22Rv1 (cell line): ENCODE measurements at regions not wholly inside any gene's neighbourhood (a gene's known extent, or its start where the extent isn't known, plus 50 kb on each side); places are given as distances from the start of the nearest gene placed in this dataset.
A peak's percentile ranks its signal among the peaks of the same experiment; 100 is the strongest.

Source experiments
- H3K27ac ChIP-seq: fragments of 450-650 bp; 2 replicates; pipeline ENCODE4 v1.5.1; 2017
- CTCF ChIP-seq: fragments of 450-650 bp; IDR thresholded peaks from 2 replicates; pipeline ENCODE4 v1.5.1; 2017; ENCODE audit warnings: mild to moderate bottlenecking
- ZFX ChIP-seq: fragments of 450-650 bp; IDR thresholded peaks from 2 replicates; pipeline ENCODE4 v1.6.1; 2017; ENCODE audit warnings: antibody characterized with exemption, borderline replicate concordance

GRCh38 chr1:59066236-59066635 is 230.7 kb upstream of the FGGY start:
- TF ChIP-seq CTCF = no peak
- no peak for TF ChIP-seq ZFX
- H3K27ac ChIP-seq = no peak overlapping the region

GRCh38 chr1:59070610-59071009 is 226.3 kb upstream of the FGGY start:
- peak overlapping the region; percentile 86 for H3K27ac ChIP-seq
- no peak for TF ChIP-seq CTCF
- no peak for TF ChIP-seq ZFX

GRCh38 chr1:59071289-59071688 is 225.6 kb upstream of the FGGY start:
- peak overlapping the region; percentile 86 for H3K27ac ChIP-seq
- TF ChIP-seq CTCF = no peak
- TF ChIP-seq ZFX = no peak

GRCh38 chr1:59071876-59072582 is 224.9 kb upstream of the FGGY start:
- TF ChIP-seq CTCF (no peak), ZFX (no peak)
- peak overlapping the region; percentile 86 for H3K27ac ChIP-seq

GRCh38 chr1:59072583-59072947 is 224.3 kb upstream of the FGGY start:
- no peak for TF ChIP-seq CTCF
- no peak for TF ChIP-seq ZFX
- H3K27ac ChIP-seq = no peak overlapping the region

GRCh38 chr1:59074598-59074997 is 222.3 kb upstream of the FGGY start:
- TF ChIP-seq ZFX (no peak), CTCF (no peak)
- no peak overlapping the region for H3K27ac ChIP-seq

GRCh38 chr1:59075021-59075420 is 221.9 kb upstream of the FGGY start:
- no peak overlapping the region for H3K27ac ChIP-seq
- TF ChIP-seq ZFX (no peak), CTCF (no peak)
